Stimulated activated memory B cell treated with anti-CD40 and anti-IgM and Interleukin-4, amounts not matched to agents 10 μg/mL and 1 μg/mL and 100 μg/mL, for 72 hours (primary cell): ENCODE measurements at regions not wholly inside any gene's neighbourhood (a gene's known extent, or its start where the extent isn't known, plus 50 kb on each side); places are given as distances from the start of the nearest gene placed in this dataset.

Source experiments
- ATAC-seq: fragments of 150-1000 bp; cut with Tn5 transposase; 2 replicates; pipeline ENCODE4 v1.10.0; 2021
- H3K27ac Mint-ChIP-seq: one replicate; pipeline ENCODE4 v1.8.0; 2022; ENCODE audit warnings: mild to moderate bottlenecking, mixed read lengths
- H3K27me3 Mint-ChIP-seq: one replicate; pipeline ENCODE4 v1.8.0; 2022; ENCODE audit warnings: mixed read lengths
- H3K36me3 Mint-ChIP-seq: one replicate; pipeline ENCODE4 v1.8.0; 2022; ENCODE audit warnings: mixed read lengths
- H3K4me1 Mint-ChIP-seq: one replicate; pipeline ENCODE4 v1.8.0; 2022; ENCODE audit warnings: mixed read lengths
- H3K4me3 Mint-ChIP-seq: one replicate; pipeline ENCODE4 v1.8.0; 2022; ENCODE audit warnings: mild to moderate bottlenecking, moderate library complexity, mixed read lengths
- H3K9me3 Mint-ChIP-seq: one replicate; pipeline ENCODE4 v1.8.0; 2022; ENCODE audit warnings: mixed read lengths

- H3K9me3 Mint-ChIP-seq: peaks cover 7% of the 10 kb centered on the region
- H3K27me3 Mint-ChIP-seq: no peaks in the 10 kb centered on the region
- no peak overlapping the region for H3K27ac Mint-ChIP-seq
- no peak overlapping the region for H3K4me3 Mint-ChIP-seq
- no peak for ATAC-seq
- no peaks in the 10 kb centered on the region for H3K4me1 Mint-ChIP-seq
- no peaks in the 10 kb centered on the region for H3K36me3 Mint-ChIP-seq
Measured at GRCh38 chr2:157164891-157165290, 92.6 kb upstream of the GALNT5 start.

GRCh38 chr2:157168501-157168900 is 89.0 kb upstream of the GALNT5 start:
- H3K9me3 Mint-ChIP-seq: peaks cover 7% of the 10 kb centered on the region
- ATAC-seq: no peak
- H3K4me1 Mint-ChIP-seq: no peaks in the 10 kb centered on the region

GRCh38 chr2:157169889-157170288 is 87.6 kb upstream of the GALNT5 start:
- no peaks in the 10 kb centered on the region for H3K4me1 Mint-ChIP-seq
- no peak overlapping the region for H3K4me3 Mint-ChIP-seq
- no peaks in the 10 kb centered on the region for H3K27me3 Mint-ChIP-seq
- peaks cover 4% of the 10 kb centered on the region for H3K9me3 Mint-ChIP-seq
- H3K27ac Mint-ChIP-seq: no peak overlapping the region
- no peak for ATAC-seq
- no peaks in the 10 kb centered on the region for H3K36me3 Mint-ChIP-seq

More at GRCh38 chr2:157168501-157168900, 89.0 kb upstream of the GALNT5 start:
- Mint-ChIP-seq H3K4me3 (no peak overlapping the region), H3K36me3 (no peaks in the 10 kb centered on the region), H3K27me3 (no peaks in the 10 kb centered on the region), H3K27ac (no peak overlapping the region)

GRCh38 chr2:157170299-157170698 is 87.2 kb upstream of the GALNT5 start:
- Mint-ChIP-seq H3K27me3 (no peaks in the 10 kb centered on the region), H3K36me3 (no peaks in the 10 kb centered on the region), H3K4me3 (no peak overlapping the region), H3K4me1 (no peaks in the 10 kb centered on the region), H3K9me3 (peaks cover 1% of the 10 kb centered on the region), H3K27ac (no peak overlapping the region)
- ATAC-seq: no peak

GRCh38 chr2:157172239-157172638 is 85.3 kb upstream of the GALNT5 start:
- no peaks in the 10 kb centered on the region for H3K9me3 Mint-ChIP-seq
- no peaks in the 10 kb centered on the region for H3K27me3 Mint-ChIP-seq
- no peak overlapping the region for H3K4me3 Mint-ChIP-seq
- no peaks in the 10 kb centered on the region for H3K36me3 Mint-ChIP-seq
- no peak overlapping the region for H3K27ac Mint-ChIP-seq
- H3K4me1 Mint-ChIP-seq: no peaks in the 10 kb centered on the region
- no peak for ATAC-seq

- H3K27ac Mint-ChIP-seq: no peak overlapping the region
- no peaks in the 10 kb centered on the region for H3K9me3 Mint-ChIP-seq
- no peak for ATAC-seq
- no peaks in the 10 kb centered on the region for H3K4me1 Mint-ChIP-seq
- no peaks in the 10 kb centered on the region for H3K36me3 Mint-ChIP-seq
- H3K4me3 Mint-ChIP-seq: no peak overlapping the region
- H3K27me3 Mint-ChIP-seq: no peaks in the 10 kb centered on the region
Measured at GRCh38 chr2:157172866-157173578, 84.5 kb upstream of the GALNT5 start.

- H3K9me3 Mint-ChIP-seq: no peaks in the 10 kb centered on the region
- H3K27me3 Mint-ChIP-seq: no peaks in the 10 kb centered on the region
- H3K4me1 Mint-ChIP-seq: no peaks in the 10 kb centered on the region
- H3K27ac Mint-ChIP-seq: no peak overlapping the region
- no peak overlapping the region for H3K4me3 Mint-ChIP-seq
- no peak for ATAC-seq
- no peaks in the 10 kb centered on the region for H3K36me3 Mint-ChIP-seq
Measured at GRCh38 chr2:157173740-157174184, 83.7 kb upstream of the GALNT5 start.

- ATAC-seq: no peak
- no peak overlapping the region for H3K4me3 Mint-ChIP-seq
Measured at GRCh38 chr2:157174321-157174720, 83.2 kb upstream of the GALNT5 start.

GRCh38 chr2:157176602-157177001 is 80.9 kb upstream of the GALNT5 start:
- no peak overlapping the region for H3K4me3 Mint-ChIP-seq
- H3K27me3 Mint-ChIP-seq: no peaks in the 10 kb centered on the region
- H3K4me1 Mint-ChIP-seq: no peaks in the 10 kb centered on the region
- no peak for ATAC-seq
- no peaks in the 10 kb centered on the region for H3K9me3 Mint-ChIP-seq
- H3K27ac Mint-ChIP-seq: no peak overlapping the region
- no peaks in the 10 kb centered on the region for H3K36me3 Mint-ChIP-seq

More at GRCh38 chr2:157174321-157174720, 83.2 kb upstream of the GALNT5 start:
- Mint-ChIP-seq H3K36me3 (no peaks in the 10 kb centered on the region), H3K4me1 (no peaks in the 10 kb centered on the region), H3K27ac (no peak overlapping the region), H3K27me3 (no peaks in the 10 kb centered on the region), H3K9me3 (no peaks in the 10 kb centered on the region)

GRCh38 chr2:157178874-157179273 is 78.6 kb upstream of the GALNT5 start:
- H3K36me3 Mint-ChIP-seq: no peaks in the 10 kb centered on the region
- H3K27ac Mint-ChIP-seq: no peak overlapping the region
- no peaks in the 10 kb centered on the region for H3K9me3 Mint-ChIP-seq
- H3K27me3 Mint-ChIP-seq: peaks cover under 1% of the 10 kb centered on the region
- H3K4me3 Mint-ChIP-seq: no peak overlapping the region
- no peaks in the 10 kb centered on the region for H3K4me1 Mint-ChIP-seq
- no peak for ATAC-seq

GRCh38 chr2:157179324-157180105 is 78.0 kb upstream of the GALNT5 start:
- no peak for ATAC-seq
- Mint-ChIP-seq H3K27ac (no peak overlapping the region), H3K27me3 (peaks cover 7% of the 10 kb centered on the region), H3K36me3 (no peaks in the 10 kb centered on the region), H3K4me1 (no peaks in the 10 kb centered on the region), H3K4me3 (no peak overlapping the region), H3K9me3 (no peaks in the 10 kb centered on the region)

- Mint-ChIP-seq H3K27me3 (peaks cover 11% of the 10 kb centered on the region), H3K36me3 (no peaks in the 10 kb centered on the region), H3K9me3 (no peaks in the 10 kb centered on the region), H3K4me1 (no peaks in the 10 kb centered on the region), H3K4me3 (no peak overlapping the region), H3K27ac (no peak overlapping the region)
- ATAC-seq: peak; percentile 43
Measured at GRCh38 chr2:157180359-157180758, 77.1 kb upstream of the GALNT5 start.

GRCh38 chr2:157181234-157181633 is 76.3 kb upstream of the GALNT5 start:
- ATAC-seq: no peak
- H3K9me3 Mint-ChIP-seq: no peaks in the 10 kb centered on the region
- H3K36me3 Mint-ChIP-seq: no peaks in the 10 kb centered on the region
- H3K4me3 Mint-ChIP-seq: no peak overlapping the region
- H3K4me1 Mint-ChIP-seq: no peaks in the 10 kb centered on the region
- H3K27ac Mint-ChIP-seq: no peak overlapping the region
- H3K27me3 Mint-ChIP-seq: peaks cover 20% of the 10 kb centered on the region

- no peaks in the 10 kb centered on the region for H3K9me3 Mint-ChIP-seq
- no peak overlapping the region for H3K4me3 Mint-ChIP-seq
- H3K4me1 Mint-ChIP-seq: no peaks in the 10 kb centered on the region
- H3K27me3 Mint-ChIP-seq: peaks cover 24% of the 10 kb centered on the region
- H3K36me3 Mint-ChIP-seq: no peaks in the 10 kb centered on the region
- H3K27ac Mint-ChIP-seq: no peak overlapping the region
- no peak for ATAC-seq
Measured at GRCh38 chr2:157182204-157182709, 75.2 kb upstream of the GALNT5 start.

GRCh38 chr2:157182834-157183396 is 74.6 kb upstream of the GALNT5 start:
- Mint-ChIP-seq H3K9me3 (no peaks in the 10 kb centered on the region), H3K4me1 (no peaks in the 10 kb centered on the region), H3K27ac (no peak overlapping the region)

More at GRCh38 chr2:157182834-157183396, 74.6 kb upstream of the GALNT5 start:
- Mint-ChIP-seq H3K4me3 (no peak overlapping the region), H3K36me3 (no peaks in the 10 kb centered on the region), H3K27me3 (peaks cover 24% of the 10 kb centered on the region)
- ATAC-seq: no peak
